ENCODE measurements at regions not wholly inside any gene's neighbourhood (a gene's known extent, or its start where the extent isn't known, plus 50 kb on each side); places are given as distances from the start of the nearest gene placed in this dataset.

- Mint-ChIP-seq H3K4me3 (no peak overlapping the region), H3K27ac (no peak overlapping the region), H3K27me3 (no peaks in the 10 kb centered on the region), H3K4me1 (no peaks in the 10 kb centered on the region), H3K36me3 (no peaks in the 10 kb centered on the region), H3K9me3 (no peaks in the 10 kb centered on the region)
- POLR2A ChIA-PET: no interaction called here
- ATAC-seq (ENCODE audit: low read depth): no peak
- no peak for DNase-seq
Measured at GRCh38 chr5:174273325-174273724, 227.8 kb downstream of the NSG2 start.

- no peak overlapping the region for H3K27ac Mint-ChIP-seq
- H3K27me3 Mint-ChIP-seq: no peaks in the 10 kb centered on the region
Measured at GRCh38 chr5:174275959-174276358, 230.5 kb downstream of the NSG2 start.

GRCh38 chr5:174281089-174281760, 235.7 kb downstream of the NSG2 start:
- no peaks in the 10 kb centered on the region for H3K4me1 Mint-ChIP-seq
- H3K4me3 Mint-ChIP-seq: no peak overlapping the region
- H3K36me3 Mint-ChIP-seq: no peaks in the 10 kb centered on the region
- H3K27ac Mint-ChIP-seq: no peak overlapping the region
- POLR2A ChIA-PET: no interaction called here
- ATAC-seq (ENCODE audit: low read depth): no peak
- DNase-seq: no peak
- no peaks in the 10 kb centered on the region for H3K27me3 Mint-ChIP-seq
- no peaks in the 10 kb centered on the region for H3K9me3 Mint-ChIP-seq

More at GRCh38 chr5:174275959-174276358, 230.5 kb downstream of the NSG2 start:
- DNase-seq (no peak), ATAC-seq (ENCODE audit: low read depth) (no peak)
- Mint-ChIP-seq H3K36me3 (no peaks in the 10 kb centered on the region), H3K9me3 (no peaks in the 10 kb centered on the region), H3K4me3 (no peak overlapping the region), H3K4me1 (no peaks in the 10 kb centered on the region)
- POLR2A ChIA-PET: no interaction called here

GRCh38 chr5:174281855-174282254, 236.3 kb downstream of the NSG2 start:
- no peaks in the 10 kb centered on the region for H3K27me3 Mint-ChIP-seq
- POLR2A ChIA-PET: no interaction called here
- no peak overlapping the region for H3K27ac Mint-ChIP-seq
- no peaks in the 10 kb centered on the region for H3K9me3 Mint-ChIP-seq
- no peaks in the 10 kb centered on the region for H3K4me1 Mint-ChIP-seq
- no peaks in the 10 kb centered on the region for H3K36me3 Mint-ChIP-seq
- DNase-seq (no peak), ATAC-seq (ENCODE audit: low read depth) (no peak)
- H3K4me3 Mint-ChIP-seq: no peak overlapping the region

- Mint-ChIP-seq H3K36me3 (no peaks in the 10 kb centered on the region), H3K27me3 (no peaks in the 10 kb centered on the region), H3K4me3 (no peak overlapping the region), H3K27ac (no peak overlapping the region), H3K4me1 (no peaks in the 10 kb centered on the region), H3K9me3 (no peaks in the 10 kb centered on the region)
- POLR2A ChIA-PET: no interaction called here
- ATAC-seq (ENCODE audit: low read depth): no peak
- DNase-seq: no peak
Measured at GRCh38 chr5:174282391-174282790, 236.9 kb downstream of the NSG2 start.

GRCh38 chr5:174283211-174284005, 237.9 kb downstream of the NSG2 start:
- Mint-ChIP-seq H3K27me3 (no peaks in the 10 kb centered on the region), H3K4me1 (no peaks in the 10 kb centered on the region), H3K4me3 (no peak overlapping the region), H3K36me3 (no peaks in the 10 kb centered on the region), H3K27ac (no peak overlapping the region), H3K9me3 (no peaks in the 10 kb centered on the region)
- no peak for ATAC-seq (ENCODE audit: low read depth)
- POLR2A ChIA-PET: no interaction called here
- no peak for DNase-seq

GRCh38 chr5:174284873-174285272, 239.4 kb downstream of the NSG2 start:
- H3K4me3 Mint-ChIP-seq: no peak overlapping the region
- DNase-seq (no peak), ATAC-seq (ENCODE audit: low read depth) (no peak)
- no peaks in the 10 kb centered on the region for H3K27me3 Mint-ChIP-seq
- no peak overlapping the region for H3K27ac Mint-ChIP-seq
- H3K36me3 Mint-ChIP-seq: no peaks in the 10 kb centered on the region
- H3K9me3 Mint-ChIP-seq: peaks cover 2% of the 10 kb centered on the region
- POLR2A ChIA-PET: no interaction called here
- no peaks in the 10 kb centered on the region for H3K4me1 Mint-ChIP-seq

GRCh38 chr5:174287761-174288160, 242.3 kb downstream of the NSG2 start:
- peaks cover 3% of the 10 kb centered on the region for H3K9me3 Mint-ChIP-seq
- no peaks in the 10 kb centered on the region for H3K4me1 Mint-ChIP-seq
- H3K4me3 Mint-ChIP-seq: no peak overlapping the region
- H3K36me3 Mint-ChIP-seq: no peaks in the 10 kb centered on the region
- H3K27me3 Mint-ChIP-seq: no peaks in the 10 kb centered on the region
- ATAC-seq (ENCODE audit: low read depth) (no peak), DNase-seq (no peak)
- no peak overlapping the region for H3K27ac Mint-ChIP-seq
- POLR2A ChIA-PET: no interaction called here

- Mint-ChIP-seq H3K9me3 (peaks cover 3% of the 10 kb centered on the region), H3K36me3 (no peaks in the 10 kb centered on the region), H3K27me3 (no peaks in the 10 kb centered on the region), H3K4me1 (no peaks in the 10 kb centered on the region), H3K4me3 (no peak overlapping the region), H3K27ac (no peak overlapping the region)
- DNase-seq: no peak
- ATAC-seq (ENCODE audit: low read depth): no peak
- POLR2A ChIA-PET: no interaction called here
Measured at GRCh38 chr5:174288439-174288838, 242.9 kb downstream of the NSG2 start.

GRCh38 chr5:174291162-174291561, 245.7 kb downstream of the NSG2 start:
- Mint-ChIP-seq H3K9me3 (peaks cover 3% of the 10 kb centered on the region), H3K27me3 (no peaks in the 10 kb centered on the region), H3K4me3 (no peak overlapping the region), H3K27ac (no peak overlapping the region), H3K4me1 (no peaks in the 10 kb centered on the region), H3K36me3 (no peaks in the 10 kb centered on the region)
- POLR2A ChIA-PET: no interaction called here
- DNase-seq: no peak
- ATAC-seq (ENCODE audit: low read depth): no peak

GRCh38 chr5:174292348-174292747, 246.8 kb downstream of the NSG2 start:
- no peaks in the 10 kb centered on the region for H3K36me3 Mint-ChIP-seq
- no peaks in the 10 kb centered on the region for H3K27me3 Mint-ChIP-seq
- peaks cover 4% of the 10 kb centered on the region for H3K9me3 Mint-ChIP-seq
- H3K27ac Mint-ChIP-seq: no peak overlapping the region
- DNase-seq (no peak), ATAC-seq (ENCODE audit: low read depth) (no peak)
- POLR2A ChIA-PET: no interaction called here
- no peaks in the 10 kb centered on the region for H3K4me1 Mint-ChIP-seq
- H3K4me3 Mint-ChIP-seq: no peak overlapping the region

- Mint-ChIP-seq H3K4me3 (no peak overlapping the region), H3K36me3 (no peaks in the 10 kb centered on the region), H3K27me3 (no peaks in the 10 kb centered on the region), H3K4me1 (no peaks in the 10 kb centered on the region), H3K27ac (no peak overlapping the region), H3K9me3 (peaks cover 5% of the 10 kb centered on the region)
- DNase-seq (no peak), ATAC-seq (ENCODE audit: low read depth) (no peak)
- POLR2A ChIA-PET: no interaction called here
Measured at GRCh38 chr5:174293006-174293405, 247.5 kb downstream of the NSG2 start.

- Mint-ChIP-seq H3K27me3 (no peaks in the 10 kb centered on the region), H3K36me3 (no peaks in the 10 kb centered on the region), H3K27ac (no peak overlapping the region), H3K4me3 (no peak overlapping the region), H3K9me3 (peaks cover 6% of the 10 kb centered on the region), H3K4me1 (no peaks in the 10 kb centered on the region)
- DNase-seq (no peak), ATAC-seq (ENCODE audit: low read depth) (no peak)
- POLR2A ChIA-PET: no interaction called here
Measured at GRCh38 chr5:174293481-174293880, 248.0 kb downstream of the NSG2 start.

GRCh38 chr5:174294891-174295620, 249.6 kb downstream of the NSG2 start:
- no peaks in the 10 kb centered on the region for H3K4me1 Mint-ChIP-seq
- H3K36me3 Mint-ChIP-seq: no peaks in the 10 kb centered on the region
- no peak overlapping the region for H3K4me3 Mint-ChIP-seq
- POLR2A ChIA-PET: no interaction called here
- DNase-seq (no peak), ATAC-seq (ENCODE audit: low read depth) (no peak)
- H3K27ac Mint-ChIP-seq: no peak overlapping the region
- H3K9me3 Mint-ChIP-seq: peaks cover 5% of the 10 kb centered on the region
- H3K27me3 Mint-ChIP-seq: peaks cover 2% of the 10 kb centered on the region

Measured in activated naive CD8-positive, alpha-beta T cell treated with anti-CD3 and anti-CD28 coated beads, Interleukin-2, amount 10 ng/mL, durations not matched to agents 7 days and 5 days (primary cell).